Suprapubic skin (tissue), 3 donors: ENCODE measurements at regions not wholly inside any gene's neighbourhood (a gene's known extent, or its start where the extent isn't known, plus 50 kb on each side); places are given as distances from the start of the nearest gene placed in this dataset.

Experiments
- POLR2AphosphoS5 ChIP-seq, 3 donors: sonication (generic); formaldehyde crosslinking; IDR thresholded peaks; one replicate each; pipeline ENCODE4 v1.6.1; 2017; ENCODE audit warnings: antibody characterized with exemption in 3 of 3
- TF ChIP-seq, protein P1 (sequence below), 2 donors: fragments of 200-600 bp in 1 of 2; fragments of 450-650 bp in 1 of 2; sonication (generic) in 1 of 2; IDR thresholded peaks; one replicate each; pipeline ENCODE4 v1.5.1; 2016 to 2019; ENCODE audit warnings: antibody characterized with exemption in 2 of 2, mild to moderate bottlenecking in 1 of 2, moderate library complexity in 1 of 2

DNA sequence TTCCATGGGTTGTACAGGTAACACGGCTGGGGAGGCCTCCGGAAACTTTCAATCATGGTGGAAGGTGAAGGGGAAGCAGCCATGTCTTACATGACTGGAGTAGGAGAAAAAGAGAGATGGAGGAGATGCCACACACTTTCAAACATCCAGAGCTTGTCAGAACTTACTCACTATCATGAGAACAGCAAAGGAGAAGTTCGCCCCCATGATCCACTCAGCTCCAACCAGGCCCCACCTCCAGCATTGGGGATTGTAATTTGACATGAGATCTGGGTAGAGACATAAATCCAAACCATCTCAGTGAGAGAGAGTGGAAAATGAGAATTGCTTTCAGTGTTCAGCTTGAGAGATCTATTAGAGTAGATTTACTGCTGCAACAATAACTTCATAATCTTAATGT is 210.9 kb downstream of the NDFIP2 start:
- TF ChIP-seq, protein P1, sequence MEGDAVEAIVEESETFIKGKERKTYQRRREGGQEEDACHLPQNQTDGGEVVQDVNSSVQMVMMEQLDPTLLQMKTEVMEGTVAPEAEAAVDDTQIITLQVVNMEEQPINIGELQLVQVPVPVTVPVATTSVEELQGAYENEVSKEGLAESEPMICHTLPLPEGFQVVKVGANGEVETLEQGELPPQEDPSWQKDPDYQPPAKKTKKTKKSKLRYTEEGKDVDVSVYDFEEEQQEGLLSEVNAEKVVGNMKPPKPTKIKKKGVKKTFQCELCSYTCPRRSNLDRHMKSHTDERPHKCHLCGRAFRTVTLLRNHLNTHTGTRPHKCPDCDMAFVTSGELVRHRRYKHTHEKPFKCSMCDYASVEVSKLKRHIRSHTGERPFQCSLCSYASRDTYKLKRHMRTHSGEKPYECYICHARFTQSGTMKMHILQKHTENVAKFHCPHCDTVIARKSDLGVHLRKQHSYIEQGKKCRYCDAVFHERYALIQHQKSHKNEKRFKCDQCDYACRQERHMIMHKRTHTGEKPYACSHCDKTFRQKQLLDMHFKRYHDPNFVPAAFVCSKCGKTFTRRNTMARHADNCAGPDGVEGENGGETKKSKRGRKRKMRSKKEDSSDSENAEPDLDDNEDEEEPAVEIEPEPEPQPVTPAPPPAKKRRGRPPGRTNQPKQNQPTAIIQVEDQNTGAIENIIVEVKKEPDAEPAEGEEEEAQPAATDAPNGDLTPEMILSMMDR (IDR thresholded peaks at IDR 0.05), result no peak
- no peak for TF ChIP-seq POLR2AphosphoS5 (IDR thresholded peaks at IDR 0.05)
